SK-N-SH (cell line): ENCODE measurements at regions not wholly inside any gene's neighbourhood (a gene's known extent, or its start where the extent isn't known, plus 50 kb on each side); places are given as distances from the start of the nearest gene placed in this dataset.

ENCODE experiments used
- CTCF ChIA-PET: fragments of 300-600, 350-600 bp; formaldehyde crosslinking; extraction: SDS; loops from one replicate; lab custom pipeline; 2021; lab: Yijun Ruan, JAX
- POLR2A ChIA-PET: fragments of 350-600 bp; sonication (Branson Sonifier 250); formaldehyde crosslinking; extraction: SDS; loops from one replicate; lab custom pipeline; 2020; ENCODE audit warnings: antibody characterized with exemption, inconsistent platforms; lab: Yijun Ruan, JAX
- DNase-seq: peaks from one replicate; pipeline ENCODE4 v3.0.0; 2012
- H2AFZ ChIP-seq: fragments of 200-600 bp; sonication (generic); 2 replicates; pipeline ENCODE4 v1.8.1; 2016; ENCODE audit warnings: antibody characterized with exemption, mild to moderate bottlenecking, low read depth
- H3F3A ChIP-seq: fragments of 200-600 bp; sonication (generic); replicated peaks from 2 replicates; pipeline ENCODE3; 2016; ENCODE audit warnings: antibody characterized with exemption, mild to moderate bottlenecking; ENCODE audit not compliant: insufficient read depth
- H3K27ac ChIP-seq, 2 experiments: fragments of 200-500 bp in 1 of 2; fragments of 200-600 bp in 1 of 2; sonication (Bioruptor generic) in 1 of 2; sonication (generic), shearing (Covaris generic) in 1 of 2; 2 replicates each; pipeline versions ENCODE4 v1.5.1 to v1.6.1; 2014 to 2016; ENCODE audit warnings: low read depth in 2 of 2, inconsistent platforms in 1 of 2, low read length in 1 of 2, mild to moderate bottlenecking in 1 of 2, mixed read lengths in 1 of 2
- H3K27me3 ChIP-seq: fragments of 200-600 bp; sonication (generic), shearing (Covaris generic); 2 replicates; pipeline ENCODE4 v1.6.1; 2016; ENCODE audit warnings: mixed run types; ENCODE audit not compliant: insufficient read depth
- H3K36me3 ChIP-seq, 2 experiments: fragments of 200-500 bp in 1 of 2; fragments of 200-600 bp in 1 of 2; sonication (Bioruptor generic) in 1 of 2; sonication (generic) in 1 of 2; replicated peaks in 1 of 2; 2 replicates each; pipeline versions ENCODE3 to v1.5.1; 2014 to 2016; ENCODE audit warnings: low read length in 1 of 2, mild to moderate bottlenecking in 1 of 2; ENCODE audit not compliant: insufficient read depth in 2 of 2, control insufficient read depth in 1 of 2
- H3K4me1 ChIP-seq, 2 experiments: fragments of 200-500 bp in 1 of 2; fragments of 200-600 bp in 1 of 2; sonication (Bioruptor generic) in 1 of 2; sonication (generic), shearing (Covaris generic) in 1 of 2; 2 replicates each; pipeline versions ENCODE4 v1.5.1 to v1.6.1; 2014 to 2016; ENCODE audit warnings: low read depth in 1 of 2, low read length in 1 of 2, mixed run types in 1 of 2; ENCODE audit not compliant: insufficient read depth in 2 of 2, control insufficient read depth in 1 of 2
- H3K4me2 ChIP-seq: fragments of 200-600 bp; sonication (generic), shearing (Covaris generic); 2 replicates; pipeline ENCODE4 v1.6.1; 2017; ENCODE audit warnings: mixed run types
- H3K4me3 ChIP-seq, 2 experiments: fragments of 200-500 bp in 1 of 2; fragments of 200-600 bp in 1 of 2; sonication (Bioruptor generic) in 1 of 2; sonication (generic), shearing (Covaris generic) in 1 of 2; 2 replicates each; pipeline versions ENCODE4 v1.5.1 to v1.8.1; 2014 to 2016; ENCODE audit warnings: low read depth in 2 of 2, inconsistent platforms in 1 of 2, low read length in 1 of 2, mild to moderate bottlenecking in 1 of 2, mixed read lengths in 1 of 2, moderate library complexity in 1 of 2
- H3K79me2 ChIP-seq: fragments of 200-600 bp; sonication (generic); 2 replicates; pipeline ENCODE4 v1.8.1; 2017; ENCODE audit warnings: mild to moderate bottlenecking; ENCODE audit not compliant: insufficient read depth
- H3K9ac ChIP-seq: fragments of 200-600 bp; sonication (generic); 2 replicates; pipeline ENCODE4 v1.6.1; 2017; ENCODE audit warnings: mixed run types
- H3K9me2 ChIP-seq: fragments of 200-600 bp; sonication (generic); 2 replicates; pipeline ENCODE4 v1.6.1; 2017; ENCODE audit warnings: mixed run types
- H3K9me3 ChIP-seq: fragments of 200-600 bp; sonication (generic); 2 replicates; pipeline ENCODE4 v1.6.1; 2017; ENCODE audit warnings: mixed run types, mild to moderate bottlenecking, moderate library complexity
- H4K20me1 ChIP-seq: fragments of 200-600 bp; sonication (generic); 2 replicates; pipeline ENCODE4 v1.6.1; 2017; ENCODE audit warnings: mild to moderate bottlenecking, mixed run types; ENCODE audit not compliant: insufficient read depth
- CTCF ChIP-seq: fragments of 200-600 bp; sonication (generic); IDR thresholded peaks from 2 replicates; pipeline ENCODE4 v1.6.1; 2017; ENCODE audit warnings: antibody characterized with exemption, mild to moderate bottlenecking, moderate library complexity
- ELF1 ChIP-seq: IDR thresholded peaks from 2 replicates; pipeline ENCODE4 v1.4.0; 2012
- EZH2phosphoT487 ChIP-seq: fragments of 200-600 bp; sonication (generic); IDR thresholded peaks from 2 replicates; pipeline ENCODE4 v1.6.1; 2017; ENCODE audit warnings: low read depth, mixed run types, mild to moderate bottlenecking, antibody characterized with exemption, moderate library complexity, borderline replicate concordance
- FOSL2 ChIP-seq: IDR thresholded peaks from 2 replicates; pipeline ENCODE4 v1.4.0; 2012; ENCODE audit warnings: low read depth, mild to moderate bottlenecking, moderate library complexity, borderline replicate concordance
- GABPA ChIP-seq: IDR thresholded peaks from 2 replicates; pipeline ENCODE4 v1.4.0; 2012; ENCODE audit warnings: low read depth, mild to moderate bottlenecking
- GATA2 ChIP-seq: sonication (generic); formaldehyde crosslinking; IDR thresholded peaks from 2 replicates; pipeline ENCODE4 v1.5.0; 2020; ENCODE audit warnings: mild to moderate bottlenecking, missing genetic modification reagents
- IRF3 ChIP-seq: fragments of 150-350 bp; IDR thresholded peaks from 2 replicates; pipeline ENCODE4 v1.6.1; 2016; ENCODE audit warnings: mild to moderate bottlenecking, low read depth, low read length
- MEF2A ChIP-seq: IDR thresholded peaks from 2 replicates; pipeline ENCODE4 v1.4.0; 2012; ENCODE audit warnings: low read depth, borderline replicate concordance
- NRF1 ChIP-seq: IDR thresholded peaks from 2 replicates; pipeline ENCODE4 v1.6.1; 2012; ENCODE audit warnings: low read depth, mild to moderate bottlenecking, low read length
- RXRA ChIP-seq: IDR thresholded peaks from 2 replicates; pipeline ENCODE4 v1.4.0; 2012; ENCODE audit warnings: low read depth, mild to moderate bottlenecking, borderline replicate concordance
- TAF1 ChIP-seq: IDR thresholded peaks from 2 replicates; pipeline ENCODE4 v1.6.1; 2012; ENCODE audit warnings: low read depth, mild to moderate bottlenecking, low read length, moderate library complexity, borderline replicate concordance
- USF2 ChIP-seq: fragments of 150-350 bp; IDR thresholded peaks from 2 replicates; pipeline ENCODE4 v1.6.1; 2017; ENCODE audit warnings: antibody characterized with exemption, low read length, low read depth, borderline replicate concordance
- ZBTB33 ChIP-seq: IDR thresholded peaks from 2 replicates; pipeline ENCODE4 v1.4.0; 2012; ENCODE audit warnings: low read depth, borderline replicate concordance
- WGBS: methylation state at CpG from one replicate; pipeline ENCODE4 v1.1.6; 2017; ENCODE audit warnings: low lambda C conversion rate; 5-methylcytosine and 5-hydroxymethylcytosine counted together

- Histone ChIP-seq H3K9ac (no peak overlapping the region), H3K9me2 (no peaks in the 10 kb centered on the region), H3K4me3 (no peak overlapping the region), H2AFZ (no peak overlapping the region), H3K79me2 (no peaks in the 10 kb centered on the region), H3K4me2 (no peak overlapping the region), H3K27me3 (no peaks in the 10 kb centered on the region), H3K4me1 (no peaks in the 10 kb centered on the region), H3K27ac (no peak overlapping the region), H3K9me3 (no peaks in the 10 kb centered on the region), H3K36me3 (no peaks in the 10 kb centered on the region), H4K20me1 (no peaks in the 10 kb centered on the region), H3F3A (no peaks in the 10 kb centered on the region)
- ChIA-PET POLR2A (no interaction called here), CTCF (no interaction called here)
- TF ChIP-seq CTCF: no peak
- TF ChIP-seq ZBTB33: no peak
- no peak for TF ChIP-seq EZH2phosphoT487
- TF ChIP-seq GATA2: no peak
- TF ChIP-seq FOSL2: no peak
- no peak for TF ChIP-seq ELF1
- TF ChIP-seq USF2: no peak
- no peak for TF ChIP-seq NRF1
- TF ChIP-seq TAF1: no peak
- TF ChIP-seq RXRA: no peak
- TF ChIP-seq MEF2A: no peak
- no peak for TF ChIP-seq GABPA
- no peak for TF ChIP-seq IRF3
- DNase-seq: no peak
- WGBS: 2% methylated on average over 5 of the region's 5 CpGs
Observed at GRCh38 chr4:43234626-43235415, 342.3 kb downstream of the GRXCR1 start.
